Heart right ventricle (tissue), 16 donors: ENCODE measurements at regions not wholly inside any gene's neighbourhood (a gene's known extent, or its start where the extent isn't known, plus 50 kb on each side); places are given as distances from the start of the nearest gene placed in this dataset.

Experiments
- ATAC-seq, 8 donors: fragments of 200-7000 bp; cut with Tn5 transposase; one replicate each; pipeline ENCODE4 v1.9.1; 2020; ENCODE audit warnings: mild to moderate bottlenecking in 8 of 8, moderate library complexity in 8 of 8, moderate number of reproducible peaks in 1 of 8
- DNase-seq, 2 donors: peaks; one replicate each; pipeline ENCODE4 v3.0.0-alpha.2; 2020
- H3K27ac ChIP-seq, 10 donors: fragments of 200-600 bp; sonication (generic) in 2 of 10; one replicate each; pipeline versions ENCODE4 v1.5.0 to v1.8.0; 2020 to 2022; ENCODE audit warnings: mild to moderate bottlenecking in 3 of 10
- H3K27me3 ChIP-seq, 7 donors: fragments of 200-600 bp; one replicate each; pipeline ENCODE4 v1.8.0; 2021 to 2022; ENCODE audit warnings: mild to moderate bottlenecking in 2 of 7
- H3K36me3 ChIP-seq, 9 donors: fragments of 200-600 bp; sonication (generic) in 1 of 9; one replicate each; pipeline versions ENCODE4 v1.5.0 to v1.8.0; 2020 to 2022; ENCODE audit warnings: mild to moderate bottlenecking in 2 of 9
- H3K4me1 ChIP-seq, 9 donors: fragments of 200-600 bp; sonication (generic) in 1 of 9; one replicate each; pipeline versions ENCODE4 v1.5.0 to v1.8.0; 2020 to 2022; ENCODE audit warnings: mild to moderate bottlenecking in 4 of 9
- H3K4me3 ChIP-seq, 10 donors: fragments of 200-600 bp; sonication (generic) in 2 of 10; one replicate each; pipeline versions ENCODE4 v1.5.0 to v1.8.0; 2020 to 2022; ENCODE audit warnings: mild to moderate bottlenecking in 7 of 10, moderate library complexity in 2 of 10
- H3K9me3 ChIP-seq, 11 donors: fragments of 200-600 bp in 10 of 11; sonication (generic) in 2 of 11; one replicate each; pipeline versions ENCODE4 v1.5.0 to v1.8.0; 2013 to 2022; ENCODE audit warnings: mild to moderate bottlenecking in 2 of 11, control low read depth in 1 of 11, moderate library complexity in 1 of 11
- WGBS, 2 donors: extraction: QIAGEN DNeasy Blood & Tissue Kit; methylation state at CpG; one replicate each; pipeline ENCODE4 v1.1.7; 2013; ENCODE audit warnings: inconsistent platforms in 1 of 2; 5-methylcytosine and 5-hydroxymethylcytosine counted together
- intact Hi-C, 10 donors: fragments of 100-400 bp; cut with DNase I; formaldehyde crosslinking; loops; one replicate each; pipeline versions ENCODE4 v1.11.1 to v1.14.2; 2022
- TF ChIP-seq, protein P1 (sequence below), 9 donors: fragments of 200-600 bp; sonication (generic) in 2 of 9; IDR thresholded peaks; one replicate each; pipeline versions ENCODE4 v1.5.0 to v1.8.0; 2021 to 2022; ENCODE audit warnings: antibody characterized with exemption in 9 of 9, mild to moderate bottlenecking in 5 of 9, moderate library complexity in 1 of 9
- donor health status: Arrhythmogenic right ventricular cardiomyopathy.
- donor health status: ischemic (EF 13 %, LVEDD 7.1; RV severe dilation, severe dysfunction).
- donor health status: healthy with polysubstance abuse.
- donor health status: DM: no; HTN: yes; CAD: no.
- donor health status: DM: no; HTN: no; CAD: no.
- donor health status: ischemic (EF 25% LVEDD 6.9; RV normal size, moderate dysfunction).
- donor health status: ischemic (EF 25% LVEDD 5.7; RV mildly dilated, moderate dysfunction).
- donor health status: healthy.
- donor health status: DM: yes; HTN: yes; CAD: no.
- donor health status: Ischemic cardiomyopathy.
- donor health status: ischemic (EF 35%, LVEDD 5.7; RV mildly dilated, moderate dysfunction).
- donor health status: nonischemic (EF 11% LVEDD 7.7; RV severe dilation, severe dysfunction).
- donor health status: DM: yes; HTN: yes; CAD: no.
- donor health status: PGD.
- donor health status: ischemic (EF 29% LVEDD 5.4; RV normal size, mild dysfunction).
- donor health status: nonischemic (EF 23%, LVEDD 6.1; RV moderate dilation, normal function).

DNA sequence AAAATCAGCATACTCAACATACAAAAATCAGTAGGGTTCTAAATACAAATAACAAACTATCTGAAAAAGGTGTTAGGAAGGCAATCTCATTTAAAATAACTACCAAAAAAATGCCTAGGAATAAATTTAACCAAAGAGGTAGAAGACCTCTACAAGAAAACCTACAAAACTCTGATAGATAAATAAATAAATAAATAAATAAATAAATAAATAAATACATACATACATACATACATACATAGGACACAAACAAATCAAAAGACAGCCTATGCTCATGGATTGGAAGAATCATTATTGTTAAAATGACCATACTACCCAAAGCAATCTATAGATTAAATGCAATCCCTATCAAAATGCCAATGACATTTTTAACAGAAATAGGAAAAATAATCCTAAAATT is 194.7 kb downstream of the BARHL2 start:
- Histone ChIP-seq H3K36me3 (no peaks in the 10 kb centered on the region), H3K4me3 (no peak overlapping the region), H3K27me3 (no peaks in the 10 kb centered on the region), H3K4me1 (no peaks in the 10 kb centered on the region), H3K27ac (no peak overlapping the region), H3K9me3 (peaks cover 0 to 46% (median 6%) of the 10 kb centered on the region in 11 donors)
- no peak for DNase-seq
- intact Hi-C loops = no loop called here
- ATAC-seq = no peak
- TF ChIP-seq, protein P1, sequence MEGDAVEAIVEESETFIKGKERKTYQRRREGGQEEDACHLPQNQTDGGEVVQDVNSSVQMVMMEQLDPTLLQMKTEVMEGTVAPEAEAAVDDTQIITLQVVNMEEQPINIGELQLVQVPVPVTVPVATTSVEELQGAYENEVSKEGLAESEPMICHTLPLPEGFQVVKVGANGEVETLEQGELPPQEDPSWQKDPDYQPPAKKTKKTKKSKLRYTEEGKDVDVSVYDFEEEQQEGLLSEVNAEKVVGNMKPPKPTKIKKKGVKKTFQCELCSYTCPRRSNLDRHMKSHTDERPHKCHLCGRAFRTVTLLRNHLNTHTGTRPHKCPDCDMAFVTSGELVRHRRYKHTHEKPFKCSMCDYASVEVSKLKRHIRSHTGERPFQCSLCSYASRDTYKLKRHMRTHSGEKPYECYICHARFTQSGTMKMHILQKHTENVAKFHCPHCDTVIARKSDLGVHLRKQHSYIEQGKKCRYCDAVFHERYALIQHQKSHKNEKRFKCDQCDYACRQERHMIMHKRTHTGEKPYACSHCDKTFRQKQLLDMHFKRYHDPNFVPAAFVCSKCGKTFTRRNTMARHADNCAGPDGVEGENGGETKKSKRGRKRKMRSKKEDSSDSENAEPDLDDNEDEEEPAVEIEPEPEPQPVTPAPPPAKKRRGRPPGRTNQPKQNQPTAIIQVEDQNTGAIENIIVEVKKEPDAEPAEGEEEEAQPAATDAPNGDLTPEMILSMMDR (IDR thresholded peaks at IDR 0.05) = no peak

DNA sequence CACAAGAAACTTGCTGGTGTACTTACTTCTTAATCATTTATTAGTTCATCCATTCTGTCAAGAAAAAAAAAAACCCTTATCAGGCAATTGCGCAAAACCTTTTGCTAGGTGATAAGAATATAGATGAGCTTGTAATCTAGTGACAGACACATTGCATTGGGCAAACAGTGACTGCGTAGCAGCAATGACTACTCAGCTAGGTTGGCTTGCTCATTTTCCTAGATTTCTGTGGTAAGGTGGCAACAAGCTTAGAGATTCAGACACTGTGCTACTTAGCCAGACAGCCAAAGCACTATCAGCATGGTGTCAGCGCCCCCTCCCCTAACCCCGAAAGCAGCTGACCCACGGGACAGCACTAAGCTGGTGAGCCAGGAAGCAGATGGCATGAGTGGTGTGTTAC is 203.1 kb downstream of the BARHL2 start:
- DNase-seq (no peak), ATAC-seq (no peak)
- H3K4me1 ChIP-seq = no peaks in the 10 kb centered on the region
- H3K4me3 ChIP-seq = no peak overlapping the region
- peaks cover 0 to 21% (median 0%) of the 10 kb centered on the region in 11 donors for H3K9me3 ChIP-seq
- WGBS, 2 donors = 76 to 78% methylated on average over 5 of the region's 5 CpGs
- intact Hi-C loops = no loop called here
- H3K36me3 ChIP-seq = no peaks in the 10 kb centered on the region
- TF ChIP-seq, protein P1 (IDR thresholded peaks at IDR 0.05) = no peak
- H3K27me3 ChIP-seq = no peaks in the 10 kb centered on the region
- H3K27ac ChIP-seq = no peak overlapping the region

DNA sequence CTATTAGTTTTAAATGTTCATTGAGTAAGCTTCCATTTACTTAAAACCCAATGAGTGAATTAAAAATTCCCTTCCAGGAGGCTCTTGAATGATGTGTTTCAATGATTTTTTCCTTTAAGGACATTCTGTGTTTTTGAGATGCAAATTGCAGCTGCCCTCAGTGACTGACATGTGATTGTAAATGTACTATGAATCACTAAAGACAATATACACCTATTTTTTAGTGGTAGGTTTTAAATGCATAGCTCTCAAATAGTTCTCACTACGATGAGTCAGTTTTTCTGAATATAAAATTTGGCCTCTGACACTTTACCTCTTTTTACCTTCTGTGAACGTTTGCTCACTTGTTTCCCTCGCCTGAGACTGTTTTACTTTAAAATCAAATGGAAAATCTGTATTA is 204.7 kb downstream of the BARHL2 start:
- TF ChIP-seq, protein P1 (IDR thresholded peaks at IDR 0.05) = no peak
- Histone ChIP-seq H3K4me3 (no peak overlapping the region), H3K9me3 (peaks cover 0 to 9% (median 0%) of the 10 kb centered on the region in 11 donors), H3K27ac (no peak overlapping the region), H3K4me1 (no peaks in the 10 kb centered on the region), H3K27me3 (no peaks in the 10 kb centered on the region), H3K36me3 (no peaks in the 10 kb centered on the region)
- 64 to 67% methylated on average over 3 of the region's 3 CpGs for WGBS, 2 donors
- DNase-seq (no peak), ATAC-seq (no peak)
- intact Hi-C loops = no loop called here

- intact Hi-C loops = no loop called here
- Histone ChIP-seq H3K9me3 (no peaks in the 10 kb centered on the region), H3K4me1 (no peaks in the 10 kb centered on the region), H3K27me3 (no peaks in the 10 kb centered on the region), H3K4me3 (no peak overlapping the region), H3K36me3 (no peaks in the 10 kb centered on the region), H3K27ac (no peak overlapping the region)
- ATAC-seq = no peak
- TF ChIP-seq, protein P1 (IDR thresholded peaks at IDR 0.05) = no peak
- WGBS, 2 donors = 59 to 67% methylated on average over 3 of the region's 3 CpGs
- no peak for DNase-seq
Observed at GRCh38 chr1:90510143-90510542, 207.0 kb downstream of the BARHL2 start.
